GM23338 (cell line): ENCODE measurements at regions not wholly inside any gene's neighbourhood (a gene's known extent, or its start where the extent isn't known, plus 50 kb on each side); places are given as distances from the start of the nearest gene placed in this dataset.

ENCODE experiments used
- ATAC-seq: fragments of 200-7000 bp; cut with Tn5 transposase; 3 replicates; pipeline ENCODE4 v1.9.1; 2020
- DNase-seq: peaks from one replicate; pipeline ENCODE4 v3.0.0-alpha.2; 2015; ENCODE audit warnings: low spot score
- H2AFZ ChIP-seq: fragments of 200-600 bp; sonication (generic); 2 replicates; pipeline ENCODE4 v1.8.0; 2016; ENCODE audit warnings: antibody characterized with exemption, mild to moderate bottlenecking, moderate library complexity
- H3F3A ChIP-seq: fragments of 200-600 bp; sonication (generic); replicated peaks from 2 replicates; pipeline ENCODE4 v1.8.0; 2017; ENCODE audit warnings: antibody characterized with exemption, mixed run types, low read depth
- H3K27ac ChIP-seq: fragments of 200-600 bp; sonication (generic); 2 replicates; pipeline ENCODE4 v1.6.1; 2016; ENCODE audit warnings: low read depth
- H3K27me3 ChIP-seq: fragments of 200-600 bp; sonication (generic); 2 replicates; pipeline ENCODE4 v1.8.0; 2016; ENCODE audit warnings: mild to moderate bottlenecking, mixed run types, moderate library complexity; ENCODE audit not compliant: insufficient read depth
- H3K36me3 ChIP-seq: fragments of 200-600 bp; sonication (generic); 2 replicates; pipeline ENCODE4 v1.8.0; 2016; ENCODE audit warnings: mild to moderate bottlenecking; ENCODE audit not compliant: insufficient read depth
- H3K4me1 ChIP-seq: fragments of 200-600 bp; sonication (generic); 2 replicates; pipeline ENCODE4 v1.8.0; 2016; ENCODE audit warnings: mild to moderate bottlenecking, moderate library complexity; ENCODE audit not compliant: insufficient read depth
- H3K4me2 ChIP-seq: fragments of 200-600 bp; sonication (generic); 2 replicates; pipeline ENCODE4 v1.7.1; 2017; ENCODE audit warnings: mixed run types
- H3K4me3 ChIP-seq: fragments of 200-600 bp; sonication (generic); 2 replicates; pipeline ENCODE4 v1.6.1; 2016; ENCODE audit warnings: mixed run types
- H3K79me2 ChIP-seq: fragments of 200-600 bp; sonication (generic); replicated peaks from 2 replicates; pipeline ENCODE4 v1.8.0; 2017; ENCODE audit warnings: mild to moderate bottlenecking; ENCODE audit not compliant: insufficient read depth
- H3K9me2 ChIP-seq: fragments of 200-600 bp; sonication (generic); 2 replicates; pipeline ENCODE4 v1.8.0; 2017; ENCODE audit not compliant: insufficient read depth
- H4K20me1 ChIP-seq: fragments of 200-600 bp; sonication (generic); replicated peaks from 2 replicates; pipeline ENCODE4 v1.8.0; 2017; ENCODE audit warnings: mild to moderate bottlenecking; ENCODE audit not compliant: insufficient read depth
- H3K27ac Mint-ChIP-seq: 2 replicates; pipeline ENCODE4 v1.8.0; 2020; ENCODE audit warnings: inconsistent platforms, mild to moderate bottlenecking, moderate library complexity, mixed read lengths
- H3K27me3 Mint-ChIP-seq: 3 replicates; pipeline ENCODE4 v1.8.0; 2022; ENCODE audit warnings: low read depth, mild to moderate bottlenecking, moderate library complexity, mixed read lengths, inconsistent platforms; ENCODE audit not compliant: insufficient read depth, poor library complexity
- H3K36me3 Mint-ChIP-seq: 3 replicates; pipeline ENCODE4 v1.8.0; 2021; ENCODE audit warnings: low read depth, mild to moderate bottlenecking, inconsistent platforms, moderate library complexity, mixed read lengths
- H3K4me1 Mint-ChIP-seq: 3 replicates; pipeline ENCODE4 v1.8.0; 2020; ENCODE audit warnings: mild to moderate bottlenecking, inconsistent platforms, mixed read lengths
- H3K4me3 Mint-ChIP-seq: 3 replicates; pipeline ENCODE4 v1.8.0; 2021; ENCODE audit warnings: moderate library complexity, mild to moderate bottlenecking, inconsistent platforms, mixed read lengths
- H3K9me3 Mint-ChIP-seq: 3 replicates; pipeline ENCODE4 v1.8.0; 2020; ENCODE audit warnings: moderate library complexity, mild to moderate bottlenecking, inconsistent platforms, mixed read lengths
- CREB1 ChIP-seq: fragments of 250-450 bp; sonication (Bioruptor Pico); IDR thresholded peaks from 2 replicates; pipeline ENCODE4 v1.5.0; 2020; ENCODE audit warnings: low read depth, mild to moderate bottlenecking, moderate library complexity
- CTCF ChIP-seq, 2 experiments: fragments of 200-600 bp in 1 of 2; sonication (generic) in 1 of 2; conservative IDR thresholded peaks; 2 replicates each; pipeline versions ENCODE4 v1.5.1 to v1.6.1; 2016 to 2017; ENCODE audit warnings: antibody characterized with exemption in 2 of 2, low read depth in 2 of 2, mild to moderate bottlenecking in 2 of 2, moderate library complexity in 1 of 2
- ETS1 ChIP-seq: IDR thresholded peaks from 2 replicates; pipeline ENCODE4 v1.6.1; 2016; ENCODE audit warnings: antibody characterized with exemption
- EZH2 ChIP-seq: fragments of 200-600 bp; sonication (generic); IDR thresholded peaks from one replicate; pipeline ENCODE4 v1.8.0; 2017; ENCODE audit warnings: antibody characterized with exemption, mild to moderate bottlenecking, low read depth; ENCODE audit not compliant: unreplicated experiment
- EZH2phosphoT487 ChIP-seq: fragments of 200-600 bp; sonication (generic); IDR thresholded peaks from one replicate; pipeline ENCODE4 v1.8.1; 2018; ENCODE audit warnings: antibody characterized with exemption; ENCODE audit not compliant: unreplicated experiment
- JUNB ChIP-seq: IDR thresholded peaks from one replicate; pipeline ENCODE4 v1.6.1; 2016; ENCODE audit warnings: antibody characterized with exemption; ENCODE audit not compliant: unreplicated experiment
- ZNF114 ChIP-seq: fragments of 250-450 bp; sonication (Bioruptor Pico); IDR thresholded peaks from 2 replicates; pipeline ENCODE4 v1.5.0; 2020; ENCODE audit warnings: mild to moderate bottlenecking, moderate library complexity
- TF ChIP-seq, protein P1 (sequence below): fragments of 250-450 bp; sonication (Bioruptor Pico); IDR thresholded peaks from 2 replicates; pipeline ENCODE4 v1.5.0; 2020; ENCODE audit warnings: mild to moderate bottlenecking, moderate library complexity

DNA sequence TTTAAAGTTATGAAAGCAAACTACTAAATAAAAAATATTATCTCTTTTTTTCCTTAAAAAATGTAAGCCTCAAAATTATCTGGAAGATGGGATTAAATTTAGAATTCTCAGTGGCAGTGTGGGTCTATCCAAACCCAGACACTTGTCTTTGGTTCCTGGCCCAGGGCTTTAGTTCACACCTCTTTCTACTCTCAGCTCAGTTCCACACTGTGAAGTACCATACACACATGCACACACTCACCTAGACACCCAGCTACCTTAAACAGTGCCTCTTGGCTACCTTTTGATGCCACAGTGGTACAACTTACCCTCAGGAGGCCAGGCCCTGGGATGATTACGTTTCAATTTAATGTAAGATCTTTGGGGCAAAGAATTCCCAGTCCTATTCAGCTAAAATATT is 51.0 kb upstream of the TSC22D2 start (continued):
- TF ChIP-seq, protein P1, sequence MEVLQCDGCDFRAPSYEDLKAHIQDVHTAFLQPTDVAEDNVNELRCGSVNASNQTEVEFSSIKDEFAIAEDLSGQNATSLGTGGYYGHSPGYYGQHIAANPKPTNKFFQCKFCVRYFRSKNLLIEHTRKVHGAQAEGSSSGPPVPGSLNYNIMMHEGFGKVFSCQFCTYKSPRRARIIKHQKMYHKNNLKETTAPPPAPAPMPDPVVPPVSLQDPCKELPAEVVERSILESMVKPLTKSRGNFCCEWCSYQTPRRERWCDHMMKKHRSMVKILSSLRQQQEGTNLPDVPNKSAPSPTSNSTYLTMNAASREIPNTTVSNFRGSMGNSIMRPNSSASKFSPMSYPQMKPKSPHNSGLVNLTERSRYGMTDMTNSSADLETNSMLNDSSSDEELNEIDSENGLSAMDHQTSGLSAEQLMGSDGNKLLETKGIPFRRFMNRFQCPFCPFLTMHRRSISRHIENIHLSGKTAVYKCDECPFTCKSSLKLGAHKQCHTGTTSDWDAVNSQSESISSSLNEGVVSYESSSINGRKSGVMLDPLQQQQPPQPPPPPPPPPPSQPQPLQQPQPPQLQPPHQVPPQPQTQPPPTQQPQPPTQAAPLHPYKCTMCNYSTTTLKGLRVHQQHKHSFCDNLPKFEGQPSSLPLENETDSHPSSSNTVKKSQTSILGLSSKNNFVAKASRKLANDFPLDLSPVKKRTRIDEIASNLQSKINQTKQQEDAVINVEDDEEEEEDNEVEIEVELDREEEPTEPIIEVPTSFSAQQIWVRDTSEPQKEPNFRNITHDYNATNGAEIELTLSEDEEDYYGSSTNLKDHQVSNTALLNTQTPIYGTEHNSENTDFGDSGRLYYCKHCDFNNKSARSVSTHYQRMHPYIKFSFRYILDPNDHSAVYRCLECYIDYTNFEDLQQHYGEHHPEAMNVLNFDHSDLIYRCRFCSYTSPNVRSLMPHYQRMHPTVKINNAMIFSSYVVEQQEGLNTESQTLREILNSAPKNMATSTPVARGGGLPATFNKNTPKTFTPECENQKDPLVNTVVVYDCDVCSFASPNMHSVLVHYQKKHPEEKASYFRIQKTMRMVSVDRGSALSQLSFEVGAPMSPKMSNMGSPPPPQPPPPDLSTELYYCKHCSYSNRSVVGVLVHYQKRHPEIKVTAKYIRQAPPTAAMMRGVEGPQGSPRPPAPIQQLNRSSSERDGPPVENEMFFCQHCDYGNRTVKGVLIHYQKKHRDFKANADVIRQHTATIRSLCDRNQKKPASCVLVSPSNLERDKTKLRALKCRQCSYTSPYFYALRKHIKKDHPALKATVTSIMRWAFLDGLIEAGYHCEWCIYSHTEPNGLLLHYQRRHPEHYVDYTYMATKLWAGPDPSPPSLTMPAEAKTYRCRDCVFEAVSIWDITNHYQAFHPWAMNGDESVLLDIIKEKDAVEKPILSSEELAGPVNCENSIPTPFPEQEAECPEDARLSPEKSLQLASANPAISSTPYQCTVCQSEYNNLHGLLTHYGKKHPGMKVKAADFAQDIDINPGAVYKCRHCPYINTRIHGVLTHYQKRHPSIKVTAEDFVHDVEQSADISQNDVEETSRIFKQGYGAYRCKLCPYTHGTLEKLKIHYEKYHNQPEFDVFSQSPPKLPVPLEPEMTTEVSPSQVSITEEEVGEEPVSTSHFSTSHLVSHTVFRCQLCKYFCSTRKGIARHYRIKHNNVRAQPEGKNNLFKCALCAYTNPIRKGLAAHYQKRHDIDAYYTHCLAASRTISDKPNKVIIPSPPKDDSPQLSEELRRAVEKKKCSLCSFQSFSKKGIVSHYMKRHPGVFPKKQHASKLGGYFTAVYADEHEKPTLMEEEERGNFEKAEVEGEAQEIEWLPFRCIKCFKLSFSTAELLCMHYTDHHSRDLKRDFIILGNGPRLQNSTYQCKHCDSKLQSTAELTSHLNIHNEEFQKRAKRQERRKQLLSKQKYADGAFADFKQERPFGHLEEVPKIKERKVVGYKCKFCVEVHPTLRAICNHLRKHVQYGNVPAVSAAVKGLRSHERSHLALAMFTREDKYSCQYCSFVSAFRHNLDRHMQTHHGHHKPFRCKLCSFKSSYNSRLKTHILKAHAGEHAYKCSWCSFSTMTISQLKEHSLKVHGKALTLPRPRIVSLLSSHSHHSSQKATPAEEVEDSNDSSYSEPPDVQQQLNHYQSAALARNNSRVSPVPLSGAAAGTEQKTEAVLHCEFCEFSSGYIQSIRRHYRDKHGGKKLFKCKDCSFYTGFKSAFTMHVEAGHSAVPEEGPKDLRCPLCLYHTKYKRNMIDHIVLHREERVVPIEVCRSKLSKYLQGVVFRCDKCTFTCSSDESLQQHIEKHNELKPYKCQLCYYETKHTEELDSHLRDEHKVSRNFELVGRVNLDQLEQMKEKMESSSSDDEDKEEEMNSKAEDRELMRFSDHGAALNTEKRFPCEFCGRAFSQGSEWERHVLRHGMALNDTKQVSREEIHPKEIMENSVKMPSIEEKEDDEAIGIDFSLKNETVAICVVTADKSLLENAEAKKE: no peak
- no peak for TF ChIP-seq EZH2
- TF ChIP-seq CREB1 (CRISPR knock-in tag): no peak
- no peak for TF ChIP-seq EZH2phosphoT487
- TF ChIP-seq JUNB: no peak

DNA sequence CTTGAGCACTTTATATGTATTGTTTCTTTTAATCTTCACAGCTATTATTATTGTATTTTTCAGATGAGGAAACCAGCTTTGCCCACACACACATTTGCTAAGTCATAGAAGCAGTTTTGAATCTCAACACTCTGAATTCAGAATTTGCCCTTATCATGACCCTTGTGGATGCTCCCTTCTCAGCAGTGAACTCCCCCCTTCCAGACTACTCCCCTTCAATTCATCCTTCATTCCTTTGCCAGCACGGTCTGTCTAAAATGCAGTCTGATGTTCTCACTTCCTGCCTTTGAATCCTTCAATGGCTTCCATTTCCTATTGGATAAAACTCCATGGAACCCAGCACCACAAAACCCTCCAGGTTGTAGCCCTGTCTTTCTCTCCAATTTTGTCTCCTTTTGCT is 52.5 kb upstream of the TSC22D2 start:
- H3F3A ChIP-seq: no peaks in the 10 kb centered on the region
- ATAC-seq (no peak), DNase-seq (no peak)
- TF ChIP-seq CTCF (conservative IDR thresholded peaks at IDR 0.05; ENCODE audit: low read depth in 2 of 2) (no peak), ZNF114 (CRISPR knock-in tag) (no peak), ETS1 (no peak)
- H3K27ac ChIP-seq: no peak overlapping the region
- H3K9me2 ChIP-seq: peaks cover 12% of the 10 kb centered on the region; the same call in 1 of the 2 replicates
- no peak overlapping the region for H3K4me3 ChIP-seq
- no peaks in the 10 kb centered on the region for H3K27me3 ChIP-seq
- Mint-ChIP-seq H3K36me3 (no peaks in the 10 kb centered on the region), H3K27me3 (no peaks in the 10 kb centered on the region), H3K27ac (no peak overlapping the region), H3K4me1 (peaks cover 14% of the 10 kb centered on the region), H3K9me3 (no peaks in the 10 kb centered on the region), H3K4me3 (no peak overlapping the region)
- no peaks in the 10 kb centered on the region for H3K79me2 ChIP-seq
- no peak overlapping the region for H3K4me2 ChIP-seq
- peak overlapping the region; percentile 53; the same call in 1 of the 2 replicates for H2AFZ ChIP-seq
- no peaks in the 10 kb centered on the region for H4K20me1 ChIP-seq
- peaks cover 6% of the 10 kb centered on the region; the same call in 1 of the 2 replicates for H3K4me1 ChIP-seq
- no peaks in the 10 kb centered on the region for H3K36me3 ChIP-seq
